ENCODE measurements at regions not wholly inside any gene's neighbourhood (a gene's known extent, or its start where the extent isn't known, plus 50 kb on each side); places are given as distances from the start of the nearest gene placed in this dataset.

DNA sequence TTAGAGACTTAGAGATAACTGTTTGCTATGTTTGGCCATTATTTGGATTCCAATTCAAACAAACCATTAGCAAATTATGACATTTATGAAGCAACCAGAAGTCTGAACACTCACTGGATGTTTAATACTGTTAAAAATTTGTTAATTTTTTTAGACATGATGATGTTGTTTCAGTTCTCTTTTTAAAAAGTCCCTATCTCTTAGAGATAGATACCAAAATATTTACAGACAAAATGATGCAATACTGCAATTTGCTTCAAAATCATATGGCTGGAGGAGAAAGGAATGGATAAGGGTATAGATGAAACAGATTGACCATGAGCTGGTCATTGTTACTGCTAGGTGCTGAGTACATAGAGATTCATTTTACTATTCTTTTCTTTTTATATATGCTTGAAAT, 534.6 kb downstream of the BCOR start:
- TF ChIP-seq, protein P1, sequence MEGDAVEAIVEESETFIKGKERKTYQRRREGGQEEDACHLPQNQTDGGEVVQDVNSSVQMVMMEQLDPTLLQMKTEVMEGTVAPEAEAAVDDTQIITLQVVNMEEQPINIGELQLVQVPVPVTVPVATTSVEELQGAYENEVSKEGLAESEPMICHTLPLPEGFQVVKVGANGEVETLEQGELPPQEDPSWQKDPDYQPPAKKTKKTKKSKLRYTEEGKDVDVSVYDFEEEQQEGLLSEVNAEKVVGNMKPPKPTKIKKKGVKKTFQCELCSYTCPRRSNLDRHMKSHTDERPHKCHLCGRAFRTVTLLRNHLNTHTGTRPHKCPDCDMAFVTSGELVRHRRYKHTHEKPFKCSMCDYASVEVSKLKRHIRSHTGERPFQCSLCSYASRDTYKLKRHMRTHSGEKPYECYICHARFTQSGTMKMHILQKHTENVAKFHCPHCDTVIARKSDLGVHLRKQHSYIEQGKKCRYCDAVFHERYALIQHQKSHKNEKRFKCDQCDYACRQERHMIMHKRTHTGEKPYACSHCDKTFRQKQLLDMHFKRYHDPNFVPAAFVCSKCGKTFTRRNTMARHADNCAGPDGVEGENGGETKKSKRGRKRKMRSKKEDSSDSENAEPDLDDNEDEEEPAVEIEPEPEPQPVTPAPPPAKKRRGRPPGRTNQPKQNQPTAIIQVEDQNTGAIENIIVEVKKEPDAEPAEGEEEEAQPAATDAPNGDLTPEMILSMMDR (IDR thresholded peaks at IDR 0.05), result no peak
- no peak for TF ChIP-seq EP300 (IDR thresholded peaks at IDR 0.05)

Measured in ovary (tissue), 3 donors.